ENCODE measurements at regions not wholly inside any gene's neighbourhood (a gene's known extent, or its start where the extent isn't known, plus 50 kb on each side); places are given as distances from the start of the nearest gene placed in this dataset.
"Not testable (repeated sequence)": the region's sequence is repeated elsewhere in the genome, so short reads cannot be mapped to it uniquely, and the experiment has no call there.

DNA sequence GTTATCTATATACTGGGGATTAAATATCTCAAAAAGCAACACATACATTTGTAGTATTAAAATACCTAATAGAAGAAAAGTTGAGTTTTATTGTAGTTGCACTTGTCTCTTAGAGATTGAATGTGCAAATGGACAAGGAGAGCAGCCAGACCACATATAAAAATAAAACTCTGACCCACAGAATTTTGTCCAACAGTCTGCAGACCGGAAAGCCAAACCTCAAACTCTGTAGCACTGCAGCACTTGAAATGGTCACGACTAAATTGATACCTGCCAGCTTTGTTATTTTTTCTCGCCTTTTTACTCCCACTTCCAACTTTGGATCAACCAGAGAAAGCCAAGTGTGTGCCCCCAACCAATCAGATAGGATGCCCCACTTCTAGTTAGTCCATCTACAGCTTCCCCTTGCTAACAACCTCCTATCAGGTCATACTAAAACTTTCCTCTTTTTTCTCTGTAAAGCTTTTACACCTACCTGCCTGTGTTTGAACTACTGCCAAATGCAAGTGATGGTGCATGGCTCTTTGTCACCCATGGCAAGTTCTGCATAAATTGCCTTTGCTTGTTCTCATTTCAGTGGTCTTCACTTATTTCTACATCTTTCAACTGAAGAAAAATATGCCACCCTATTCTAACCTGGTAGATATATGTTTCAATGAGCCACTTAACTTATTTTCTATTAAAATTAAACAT is 1250.7 kb upstream of the SPRY2 start:
- no peak for DNase-seq

DNA sequence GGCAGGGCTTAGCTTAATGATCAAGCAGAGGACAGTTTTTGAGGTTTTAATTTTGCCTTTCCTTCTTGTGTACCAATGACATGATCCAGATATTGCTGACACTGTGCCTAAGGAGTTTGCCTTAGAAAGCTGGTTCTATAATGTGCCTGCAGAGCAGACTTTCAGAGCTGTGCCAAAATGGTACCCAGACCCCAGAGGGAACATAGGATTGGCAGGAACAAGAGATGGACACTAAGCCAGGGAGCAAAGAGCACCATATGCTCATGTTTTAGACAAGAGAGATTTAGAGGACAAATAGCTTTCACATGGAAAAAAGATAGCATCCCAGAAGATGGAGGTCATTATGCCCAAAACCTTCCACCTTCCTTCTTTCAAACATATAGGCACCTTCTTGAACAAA is 1241.5 kb upstream of the SPRY2 start:
- DNase-seq: no peak

DNA sequence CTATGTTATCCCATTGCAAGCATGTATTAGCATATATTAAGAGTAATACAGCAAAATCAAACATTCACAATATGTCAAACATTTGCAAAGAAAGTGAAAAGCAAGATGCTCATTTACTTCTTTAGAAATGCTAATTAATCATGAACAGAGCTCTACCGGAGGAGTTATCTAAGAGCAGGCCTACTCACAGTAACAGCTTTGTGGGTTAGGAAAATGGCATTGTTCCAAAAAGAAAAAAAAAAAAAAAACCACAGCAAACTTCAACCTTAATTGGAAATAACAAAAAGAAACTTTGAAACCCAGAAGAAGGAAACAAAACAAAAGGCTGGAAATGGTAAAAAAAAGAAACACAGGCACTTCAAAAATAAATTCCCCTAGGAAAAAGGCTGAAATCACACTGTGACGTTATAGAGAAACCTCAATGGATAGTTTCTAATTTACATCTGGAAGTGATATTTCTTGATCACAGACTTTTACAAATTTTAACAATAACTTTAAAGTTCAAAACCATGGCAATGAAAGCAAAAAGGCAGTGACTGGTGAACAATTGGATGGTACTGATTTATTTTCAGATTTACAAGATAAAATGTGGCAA is 1236.8 kb upstream of the SPRY2 start:
- DNase-seq: no peak

DNA sequence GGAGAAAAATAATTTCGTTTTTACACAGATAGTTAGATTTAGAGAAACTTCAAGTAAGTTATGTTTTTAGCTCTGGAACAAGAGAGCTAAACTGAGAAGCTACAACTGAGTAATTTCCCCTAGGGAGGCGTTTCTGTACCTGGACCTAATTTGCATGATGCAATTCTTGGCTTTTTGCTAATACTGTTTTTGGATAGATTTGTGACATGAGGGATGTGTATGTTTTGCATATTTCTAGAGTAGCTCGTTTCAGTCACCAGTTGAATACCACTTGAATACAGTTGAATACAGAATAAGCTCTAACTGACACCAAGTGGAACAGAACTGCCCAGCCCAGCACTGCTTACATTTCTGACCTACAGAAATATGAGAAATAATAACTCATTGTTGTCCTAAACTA is 1227.9 kb upstream of the SPRY2 start:
- no peak for DNase-seq

DNA sequence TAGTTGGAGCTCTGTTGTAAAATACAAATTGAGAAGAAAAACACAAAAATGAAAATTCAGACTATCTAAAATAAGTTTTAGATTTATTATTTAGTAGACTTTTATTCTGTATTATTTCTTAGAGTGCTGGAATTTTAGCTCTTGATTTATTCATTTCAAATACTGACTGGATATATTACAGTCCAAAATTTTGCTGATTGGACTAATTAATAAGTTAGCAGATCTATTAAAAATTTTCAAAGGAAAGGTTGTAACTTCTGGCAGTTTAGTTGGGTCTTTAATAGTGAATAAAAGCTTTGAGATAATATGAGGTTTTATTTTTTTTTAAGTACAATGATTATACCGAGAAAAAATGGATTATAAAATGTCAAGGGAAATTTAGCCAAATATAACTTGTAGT is 1224.9 kb upstream of the SPRY2 start:
- no peak for DNase-seq

DNA sequence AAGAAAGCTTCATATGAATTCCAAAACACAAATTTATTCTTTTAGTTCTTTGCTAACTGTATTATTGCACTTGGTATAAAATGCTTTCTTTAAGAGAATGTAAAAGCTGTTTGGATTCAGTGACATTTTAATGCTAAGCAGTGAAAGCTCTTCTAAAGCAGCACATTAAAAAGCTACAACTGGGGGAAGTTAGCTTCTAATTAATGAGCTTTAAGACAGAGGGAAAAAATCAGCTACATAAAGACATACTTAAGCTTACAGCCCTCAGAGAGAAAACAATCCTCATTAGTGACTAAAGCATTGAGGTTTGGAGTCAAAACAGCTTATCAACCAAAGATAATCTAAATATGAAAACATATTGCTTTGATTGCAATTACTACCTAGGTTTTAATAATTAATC is 1222.2 kb upstream of the SPRY2 start:
- DNase-seq: no peak

DNA sequence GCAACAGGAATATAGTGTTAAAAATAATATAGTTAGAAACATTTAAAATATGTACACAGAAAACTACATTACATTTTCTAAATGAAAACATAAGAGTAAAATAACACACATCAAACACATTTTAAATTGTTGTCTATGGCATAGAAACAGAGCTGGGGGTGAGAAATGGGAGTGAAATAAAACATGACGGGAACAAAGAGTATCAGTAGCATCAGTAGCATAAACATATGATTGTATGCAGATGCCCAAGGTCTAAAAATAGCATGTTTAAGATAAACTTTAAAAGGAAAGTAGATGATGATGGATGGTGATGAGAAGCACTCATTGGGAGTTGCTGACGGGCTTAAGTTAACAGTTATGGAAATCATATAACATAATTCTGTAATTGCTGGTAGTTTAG is 1221.7 kb upstream of the SPRY2 start:
- DNase-seq: no peak

DNA sequence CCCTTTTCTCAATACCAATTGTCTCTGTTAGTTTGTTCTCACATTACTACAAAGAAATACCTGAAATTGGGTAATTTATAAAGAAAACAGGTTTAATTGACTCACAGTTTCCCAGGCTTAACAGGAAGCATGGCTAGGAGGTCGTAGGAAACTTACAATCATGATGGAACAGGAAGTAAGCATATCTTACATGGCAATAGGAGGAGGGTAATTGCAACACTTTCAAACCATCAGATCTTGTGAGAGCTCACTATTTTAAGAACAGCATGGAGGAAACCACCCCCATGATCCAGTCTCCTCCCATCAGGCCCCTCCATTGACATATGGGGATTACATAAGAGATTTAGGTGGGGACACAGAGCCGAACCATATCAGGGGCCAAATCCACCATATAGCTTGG is 1210.1 kb upstream of the SPRY2 start:
- DNase-seq: no peak

DNA sequence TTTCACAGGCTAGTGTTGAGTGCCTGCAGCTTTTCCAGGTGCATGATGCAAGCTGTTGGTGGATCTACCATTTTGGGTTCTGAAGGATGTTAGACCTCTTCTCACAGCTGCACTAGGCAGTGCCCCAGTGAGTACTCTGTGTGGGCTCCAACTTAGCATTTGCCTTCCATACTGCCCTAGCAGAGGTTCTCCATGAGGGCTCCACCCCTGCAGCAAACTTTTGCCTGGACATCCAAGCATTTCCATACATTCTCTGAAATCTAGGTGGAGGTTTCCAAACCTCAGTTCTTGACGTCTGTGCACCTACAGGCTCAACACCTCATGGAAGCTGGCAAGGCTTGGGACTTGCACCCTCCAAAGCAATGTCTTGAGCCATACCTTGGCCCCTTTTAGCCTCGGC is 1205.4 kb upstream of the SPRY2 start:
- not testable (repeated sequence) for DNase-seq

DNA sequence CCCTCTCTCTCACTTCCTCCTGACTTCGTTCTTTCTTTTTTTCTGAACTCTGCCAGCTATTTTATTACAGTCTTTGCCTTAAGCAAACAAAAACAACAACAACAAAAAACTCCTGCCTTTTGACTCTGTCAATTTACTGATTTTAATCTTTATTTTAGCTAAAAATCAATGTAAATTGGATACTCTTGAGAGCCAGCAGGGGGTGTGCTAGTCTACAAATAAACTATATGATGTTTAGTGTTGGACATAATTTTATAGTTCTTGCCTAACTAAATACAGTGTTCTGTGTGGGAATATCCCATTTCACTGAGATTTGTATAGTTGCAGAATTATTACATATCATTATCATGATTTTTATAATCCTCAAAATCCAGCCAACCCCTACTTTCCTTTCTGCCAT is 1199.9 kb upstream of the SPRY2 start:
- DNase-seq: no peak

DNA sequence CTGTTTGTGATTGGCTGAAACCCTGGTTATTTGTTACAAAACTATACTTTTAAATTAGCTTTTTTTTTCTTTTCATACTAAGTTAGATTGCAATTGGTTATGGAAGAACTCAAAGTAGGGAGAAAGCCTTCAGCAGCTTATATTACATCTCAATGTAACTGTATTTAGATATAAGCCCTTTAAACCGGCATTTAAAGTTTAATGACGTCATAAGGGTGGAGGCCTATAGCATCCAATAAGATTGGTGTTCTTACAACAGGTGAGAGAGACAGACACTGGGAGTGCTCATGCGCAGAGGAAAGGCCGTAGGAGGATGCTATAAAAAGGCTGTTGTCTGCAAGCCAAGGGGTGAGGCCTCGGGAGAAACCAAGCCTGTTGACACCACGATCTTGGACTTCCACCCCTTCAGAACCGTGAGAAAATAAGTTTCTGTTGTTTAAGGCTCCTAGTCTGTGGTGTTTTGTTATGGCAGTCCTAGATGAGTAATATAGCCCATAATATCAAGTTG is 1198.8 kb upstream of the SPRY2 start:
- no peak for DNase-seq

DNA sequence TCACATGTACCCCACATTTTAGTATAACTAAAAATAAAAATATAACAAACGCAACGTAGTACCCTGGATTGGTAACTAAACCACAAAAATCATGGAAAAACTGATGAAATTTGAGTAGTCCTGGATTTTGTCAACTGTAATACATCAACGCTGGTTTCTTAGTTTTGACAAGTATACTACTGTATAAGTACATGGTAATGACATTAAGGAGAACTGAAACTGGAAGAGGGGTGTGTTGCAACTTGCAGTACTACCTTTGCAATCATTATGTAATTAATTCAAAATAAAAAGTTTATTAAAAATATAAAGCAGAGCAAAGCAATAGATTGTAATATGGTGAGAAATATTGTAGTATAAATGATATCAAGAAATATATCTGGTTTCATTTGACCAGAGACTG is 1158.0 kb upstream of the SPRY2 start:
- DNase-seq: no peak

DNA sequence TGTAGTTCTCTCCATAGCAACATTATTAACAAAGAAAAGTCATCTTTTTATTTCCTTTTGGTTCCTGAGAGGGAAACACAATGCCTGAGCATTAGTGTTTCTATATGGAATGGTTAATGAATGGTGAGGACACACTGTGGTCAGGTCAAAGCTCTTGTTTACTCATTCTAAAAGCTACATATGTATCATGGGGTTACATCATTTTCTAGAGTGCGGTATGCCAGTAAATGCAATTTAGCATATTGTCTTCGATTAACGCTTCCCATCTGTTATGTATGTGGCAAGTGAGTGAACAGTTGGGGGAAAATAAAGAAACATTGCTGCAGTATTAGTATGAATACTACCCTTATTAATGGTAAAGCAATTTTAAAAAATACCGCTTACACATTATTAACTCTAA is 1152.2 kb upstream of the SPRY2 start:
- no peak for DNase-seq

DNA sequence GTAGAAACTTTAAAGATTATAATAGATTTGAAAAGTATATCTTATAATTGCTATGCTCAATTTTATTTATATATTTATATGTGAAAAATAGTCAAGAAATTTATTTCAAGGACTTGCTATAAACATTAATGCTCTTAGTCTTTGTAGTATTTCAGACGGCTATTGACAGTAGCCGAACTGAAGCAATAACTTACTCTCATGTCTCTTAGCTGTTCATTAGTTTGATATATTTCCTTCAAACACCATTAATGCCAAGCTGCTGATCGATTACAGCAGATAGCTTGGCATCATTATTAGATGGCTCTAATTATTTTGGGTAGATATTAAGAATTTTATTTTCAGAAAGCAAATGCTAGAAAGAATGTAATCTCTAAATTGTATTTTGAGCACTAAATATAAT is 1151.5 kb upstream of the SPRY2 start:
- DNase-seq: no peak

DNA sequence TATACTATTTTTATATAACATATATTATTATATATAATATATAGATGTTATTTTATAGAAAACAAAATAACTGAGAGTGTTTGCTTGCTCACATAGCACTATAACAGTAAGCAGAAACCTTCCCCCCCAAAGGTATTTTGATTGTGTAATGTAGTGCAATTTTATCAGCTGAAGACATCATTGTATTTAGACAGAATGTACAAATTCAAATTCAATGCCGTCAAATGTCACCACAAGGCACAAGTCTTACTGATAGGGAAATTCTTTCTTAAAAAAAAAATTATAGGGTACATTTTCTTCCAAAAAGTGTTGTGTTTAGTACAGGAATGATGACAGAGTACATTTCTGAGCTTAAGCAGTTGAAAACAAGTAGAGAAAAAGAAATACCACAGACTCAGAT is 1147.1 kb upstream of the SPRY2 start:
- no peak for DNase-seq

DNA sequence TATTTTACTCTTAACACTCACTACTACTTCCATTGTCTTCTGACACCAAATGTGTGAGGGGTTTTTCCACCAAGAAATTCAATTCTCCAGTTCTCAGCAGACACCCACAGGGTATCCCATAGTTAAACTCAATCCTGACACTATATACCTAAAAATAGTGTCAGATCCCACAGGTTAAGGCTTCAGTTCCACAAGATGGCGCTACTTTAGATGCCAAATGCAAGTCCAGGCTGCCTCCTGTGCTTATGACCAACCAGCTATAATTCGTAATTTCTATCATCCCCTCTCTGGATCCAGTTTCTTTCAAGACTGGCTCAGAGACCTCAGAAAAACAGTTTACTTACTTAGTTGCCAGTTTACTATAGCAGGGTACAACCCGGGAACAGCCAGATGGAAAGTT is 1146.2 kb upstream of the SPRY2 start:
- DNase-seq: no peak

DNA sequence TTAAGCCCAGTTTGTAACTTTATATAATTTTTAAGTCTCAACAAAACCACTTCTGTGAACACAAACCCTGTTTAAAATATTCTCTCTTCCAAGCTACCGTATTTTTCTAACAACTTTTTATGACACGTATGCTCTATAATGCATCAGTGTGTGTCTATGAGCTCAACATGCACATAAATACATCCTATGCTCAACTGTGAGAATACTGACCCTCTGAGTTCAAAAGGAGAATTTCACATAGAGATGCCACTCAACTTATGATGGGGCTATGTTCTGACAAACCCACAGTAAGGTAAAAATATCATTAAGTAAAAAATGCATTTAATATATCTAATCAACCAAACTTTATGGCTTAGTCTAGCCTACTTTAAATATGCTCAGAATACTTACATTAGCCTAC is 1139.7 kb upstream of the SPRY2 start:
- no peak for DNase-seq

DNA sequence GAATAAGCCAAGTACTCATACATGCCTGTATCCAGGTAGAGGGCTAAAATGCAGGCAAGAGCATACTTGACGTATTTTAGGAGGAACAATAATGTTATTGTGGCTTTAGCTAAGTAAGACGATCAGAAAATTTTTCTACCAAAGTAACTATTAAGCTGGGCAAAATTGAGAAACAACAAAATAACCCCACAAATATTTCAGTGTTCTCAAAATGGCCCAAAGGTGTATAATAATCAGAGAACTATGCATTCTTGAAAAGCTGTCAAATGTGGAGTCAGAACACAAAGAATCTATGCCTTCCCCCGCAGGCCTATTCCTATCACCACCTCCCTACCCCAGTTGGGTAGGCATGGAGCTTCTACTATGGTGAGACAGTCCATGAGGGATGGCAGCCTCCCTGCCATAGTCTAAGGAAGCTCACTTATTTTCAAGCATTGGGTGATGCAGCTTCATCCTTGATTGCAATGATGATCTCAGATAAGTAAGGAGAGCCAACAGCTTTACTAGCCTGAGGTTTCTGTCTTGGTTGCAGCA is 1132.5 kb upstream of the SPRY2 start:
- no peak for DNase-seq

DNA sequence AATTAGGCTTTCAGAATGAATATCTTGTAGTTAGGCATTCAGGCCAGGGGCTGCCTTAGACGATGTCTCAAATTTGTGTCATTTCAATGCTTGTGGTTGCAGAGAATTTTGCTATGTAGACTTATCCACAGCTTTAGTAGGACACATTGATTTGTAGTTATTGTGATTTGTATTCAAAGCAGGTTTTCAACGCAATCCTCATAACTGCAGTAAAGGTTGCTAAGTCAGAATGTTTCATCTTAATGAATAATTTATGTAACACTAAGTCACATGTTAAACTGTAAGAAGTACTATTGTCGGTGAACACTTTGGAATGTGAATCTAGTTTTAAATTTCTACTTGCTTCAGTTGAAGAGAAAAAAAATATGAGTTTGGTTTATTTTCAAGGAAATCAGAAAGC is 1117.2 kb upstream of the SPRY2 start:
- no peak for DNase-seq

DNA sequence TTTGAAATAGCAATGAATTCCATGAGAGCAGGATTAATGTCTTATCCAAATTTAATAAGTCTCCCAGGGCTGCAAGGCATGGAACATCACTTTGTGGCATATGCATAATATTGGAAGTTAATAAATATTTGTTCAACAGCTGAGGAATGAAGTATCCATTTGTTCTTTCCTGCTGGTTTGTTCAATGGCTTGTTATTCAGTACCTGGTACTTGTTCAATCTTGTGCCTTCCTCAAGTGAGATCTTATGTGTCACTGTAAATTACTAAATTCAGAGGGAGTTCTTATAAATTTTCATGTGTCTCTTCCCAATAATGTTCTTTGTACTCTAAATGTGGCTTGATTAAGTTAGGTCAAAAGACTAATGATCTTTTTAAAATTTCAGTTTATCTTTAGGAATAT is 1105.5 kb upstream of the SPRY2 start:
- DNase-seq: no peak

DNA sequence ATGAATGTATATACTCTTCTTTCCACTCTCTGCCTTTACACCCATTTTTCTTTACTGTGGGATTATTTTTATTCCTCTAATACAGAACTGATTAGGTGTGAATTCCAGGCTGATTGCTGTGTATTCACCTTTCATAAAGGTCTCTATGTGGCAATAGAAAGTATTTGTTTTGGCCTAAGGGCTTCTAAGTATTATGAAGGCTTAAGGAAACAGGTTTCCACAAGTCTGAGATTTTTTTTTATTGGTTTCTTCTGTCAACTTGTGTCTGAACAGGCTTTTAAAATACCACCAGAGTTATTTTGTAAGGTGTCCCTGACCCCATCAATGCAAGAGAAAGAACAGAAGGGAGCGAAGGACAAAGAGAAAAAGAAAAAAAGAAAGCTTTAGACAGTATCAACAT is 1102.0 kb upstream of the SPRY2 start:
- no peak for DNase-seq

DNA sequence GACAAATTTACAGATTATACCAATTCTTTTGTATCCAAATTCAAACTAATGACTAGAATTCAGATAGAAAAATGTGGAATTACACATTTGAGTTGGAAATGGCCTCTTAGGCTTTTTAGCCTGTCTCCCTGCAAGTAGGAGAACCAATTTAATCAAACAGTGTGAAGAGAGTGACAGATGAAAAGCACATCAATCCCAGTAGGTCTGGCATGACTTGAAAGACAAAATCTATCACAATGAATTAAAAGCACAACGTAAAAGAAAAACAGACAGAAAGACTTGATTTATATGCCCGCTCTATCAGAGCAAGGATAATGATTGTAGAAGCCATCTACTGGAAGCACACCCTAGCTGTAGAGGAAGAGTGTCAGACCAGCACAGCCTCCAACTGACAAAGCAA is 1084.4 kb upstream of the SPRY2 start:
- DNase-seq: no peak

DNA sequence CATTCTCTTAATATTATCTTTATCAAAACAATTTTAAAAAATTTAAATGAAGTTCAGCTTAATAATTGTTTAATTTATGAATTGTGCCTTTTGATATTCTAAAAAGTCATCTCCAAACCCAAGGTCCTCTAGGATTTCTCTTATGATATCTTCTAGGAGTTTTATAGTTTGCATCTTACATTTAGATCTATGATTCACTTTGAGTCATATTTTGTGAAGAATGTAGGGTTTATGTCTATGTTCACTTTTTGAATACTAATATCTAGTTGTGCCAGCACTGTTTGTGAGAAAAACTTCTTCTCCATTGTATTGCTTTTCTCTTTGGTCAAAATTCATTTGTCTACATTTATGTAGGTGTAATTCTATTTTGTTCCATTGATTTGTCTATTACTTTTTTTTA is 1068.4 kb upstream of the SPRY2 start:
- no peak for DNase-seq

DNA sequence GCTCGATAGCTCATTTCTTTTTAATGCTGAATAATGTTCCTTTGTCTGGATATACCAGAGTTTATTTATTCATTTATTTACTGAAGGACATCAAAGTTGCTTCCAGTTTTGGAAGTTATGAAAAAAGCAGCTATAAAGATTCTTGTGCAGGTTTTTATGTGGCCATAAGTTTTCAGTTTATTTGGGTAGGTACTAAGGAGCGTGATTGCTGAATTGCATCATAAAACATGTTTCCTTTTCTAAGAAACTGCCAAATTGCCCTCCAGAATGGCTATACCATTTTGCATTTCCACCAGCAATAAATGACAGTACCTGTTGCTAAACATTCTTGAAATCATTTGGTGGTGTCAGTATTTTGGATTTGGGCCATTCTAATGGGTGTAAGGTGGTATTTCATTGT is 1067.7 kb upstream of the SPRY2 start:
- no peak for DNase-seq

Data from GDM1 (cell line).